ENCODE measurements at regions not wholly inside any gene's neighbourhood (a gene's known extent, or its start where the extent isn't known, plus 50 kb on each side); places are given as distances from the start of the nearest gene placed in this dataset.

GRCh38 chr2:120660056-120660694 lies 75.5 kb upstream of the GLI2 start:
- no peak for DNase-seq (ENCODE audit: low spot score in 2 of 2)
- Histone ChIP-seq H3K4me3 (no peak overlapping the region), H3K27me3 (no peaks in the 10 kb centered on the region), H3K4me1 (peaks cover 0 to 5% of the 10 kb centered on the region in 2 donors), H3K27ac (no peak overlapping the region), H3K9me3 (peaks cover 0 to 6% of the 10 kb centered on the region in 2 donors), H3K36me3 (no peaks in the 10 kb centered on the region)
- intact Hi-C loops (cut with DNase I; ENCODE audit: low total_unique reads): no loop called here
- TF ChIP-seq CTCF (IDR thresholded peaks at IDR 0.05) (no peak), POLR2AphosphoS5 (IDR thresholded peaks at IDR 0.05) (no peak), POLR2A (IDR thresholded peaks at IDR 0.05) (no peak)

GRCh38 chr2:120660771-120661459 lies 74.8 kb upstream of the GLI2 start:
- Histone ChIP-seq H3K4me3 (no peak overlapping the region), H3K27me3 (no peaks in the 10 kb centered on the region), H3K36me3 (no peaks in the 10 kb centered on the region), H3K27ac (peak overlapping the region in 1 of 2 donors; percentile 0), H3K4me1 (peaks cover 0 to 5% of the 10 kb centered on the region in 2 donors), H3K9me3 (peaks cover 0 to 6% of the 10 kb centered on the region in 2 donors)
- no peak for DNase-seq (ENCODE audit: low spot score in 2 of 2)
- intact Hi-C loops (cut with DNase I; ENCODE audit: low total_unique reads): no loop called here
- no peak for TF ChIP-seq CTCF (IDR thresholded peaks at IDR 0.05)
- TF ChIP-seq POLR2A (IDR thresholded peaks at IDR 0.05): no peak
- TF ChIP-seq POLR2AphosphoS5 (IDR thresholded peaks at IDR 0.05): no peak

GRCh38 chr2:120661551-120661950 lies 74.1 kb upstream of the GLI2 start:
- no peak for TF ChIP-seq POLR2AphosphoS5 (IDR thresholded peaks at IDR 0.05)
- no peak for TF ChIP-seq CTCF (IDR thresholded peaks at IDR 0.05)
- TF ChIP-seq POLR2A (IDR thresholded peaks at IDR 0.05): no peak
- peaks cover 0 to 13% of the 10 kb centered on the region in 2 donors for H3K9me3 ChIP-seq
- H3K27me3 ChIP-seq: no peaks in the 10 kb centered on the region
- no peaks in the 10 kb centered on the region for H3K36me3 ChIP-seq
- H3K4me3 ChIP-seq: peak overlapping the region in 1 of 3 donors; percentile 9
- peaks cover 0 to 5% of the 10 kb centered on the region in 2 donors for H3K4me1 ChIP-seq
- DNase-seq (ENCODE audit: low spot score in 2 of 2): peak in 1 of 2 donors; percentile 71
- intact Hi-C loops (cut with DNase I; ENCODE audit: low total_unique reads): no loop called here
- peak overlapping the region; percentile 19 to 54 for H3K27ac ChIP-seq

- Histone ChIP-seq H3K9me3 (peaks cover 0 to 18% of the 10 kb centered on the region in 2 donors), H3K27ac (peak overlapping the region; percentile 19 to 54)
These were observed 73.6 kb upstream of the GLI2 start for GRCh38 chr2:120662046-120662445.

More at GRCh38 chr2:120662046-120662445, 73.6 kb upstream of the GLI2 start:
- Histone ChIP-seq H3K4me1 (peaks cover 0 to 5% of the 10 kb centered on the region in 2 donors), H3K27me3 (no peaks in the 10 kb centered on the region), H3K4me3 (no peak overlapping the region), H3K36me3 (no peaks in the 10 kb centered on the region)
- DNase-seq (ENCODE audit: low spot score in 2 of 2): no peak
- intact Hi-C loops (cut with DNase I; ENCODE audit: low total_unique reads): loop anchor here (1.0 kb wide), 1 partner anchor 10 kb away; no protein-coding TSS in a partner anchor
- TF ChIP-seq POLR2AphosphoS5 (IDR thresholded peaks at IDR 0.05) (no peak), CTCF (IDR thresholded peaks at IDR 0.05) (no peak), POLR2A (IDR thresholded peaks at IDR 0.05) (no peak)
